Natural killer cell (primary cell): ENCODE measurements at regions not wholly inside any gene's neighbourhood (a gene's known extent, or its start where the extent isn't known, plus 50 kb on each side); places are given as distances from the start of the nearest gene placed in this dataset.

ENCODE experiments used
- ATAC-seq, 3 donors: fragments of 150-1000 bp in 2 of 3; fragments of 200-7000 bp in 1 of 3; cut with Tn5 transposase; 1 replicate in 1 of 3; 2 replicates in 2 of 3; pipeline ENCODE4 v1.10.0; 2021; ENCODE audit warnings: mild to moderate bottlenecking in 2 of 3, moderate library complexity in 2 of 3
- DNase-seq, 2 donors: peaks; one replicate each; pipeline versions ENCODE4 v3.0.0 to v3.0.0-alpha.2; 2013 to 2021; ENCODE audit warnings: mixed read lengths in 1 of 2
- H3K27ac ChIP-seq: one replicate; pipeline ENCODE4 v1.5.1; 2013; ENCODE audit warnings: mild to moderate bottlenecking, low read length
- H3K27me3 ChIP-seq: one replicate; pipeline ENCODE4 v1.6.1; 2013; ENCODE audit warnings: low read length; ENCODE audit not compliant: control insufficient read depth, insufficient read depth
- H3K36me3 ChIP-seq: one replicate; pipeline ENCODE4 v1.6.1; 2013; ENCODE audit warnings: low read length; ENCODE audit not compliant: control insufficient read depth, insufficient read depth
- H3K4me1 ChIP-seq: one replicate; pipeline ENCODE4 v1.6.1; 2013; ENCODE audit warnings: low read length; ENCODE audit not compliant: control insufficient read depth, insufficient read depth
- H3K4me3 ChIP-seq: one replicate; pipeline ENCODE4 v1.5.1; 2013; ENCODE audit warnings: low read length
- H3K9me3 ChIP-seq: one replicate; pipeline ENCODE4 v1.6.1; 2013; ENCODE audit warnings: low read length; ENCODE audit not compliant: control insufficient read depth, insufficient read depth
- H3K27ac Mint-ChIP-seq, 2 donors: one replicate each; pipeline ENCODE4 v1.8.0; 2022; ENCODE audit warnings: mild to moderate bottlenecking in 2 of 2, mixed read lengths in 2 of 2, moderate library complexity in 1 of 2
- H3K27me3 Mint-ChIP-seq, 2 donors: one replicate each; pipeline ENCODE4 v1.8.0; 2022; ENCODE audit warnings: low read depth in 2 of 2, mixed read lengths in 2 of 2
- H3K36me3 Mint-ChIP-seq: one replicate; pipeline ENCODE4 v1.8.0; 2022; ENCODE audit warnings: mixed read lengths
- H3K4me1 Mint-ChIP-seq, 2 donors: one replicate each; pipeline ENCODE4 v1.8.0; 2022; ENCODE audit warnings: mixed read lengths in 2 of 2
- H3K4me3 Mint-ChIP-seq: one replicate; pipeline ENCODE4 v1.8.0; 2022; ENCODE audit warnings: mild to moderate bottlenecking, moderate library complexity, mixed read lengths
- H3K9me3 Mint-ChIP-seq, 2 donors: one replicate each; pipeline ENCODE4 v1.8.0; 2022; ENCODE audit warnings: mixed read lengths in 2 of 2
- WGBS: methylation state at CpG from one replicate; pipeline ENCODE4 v1.1.7; 2013; ENCODE audit warnings: missing lambda C conversion rate; ENCODE audit not compliant: insufficient coverage; 5-methylcytosine and 5-hydroxymethylcytosine counted together
- intact Hi-C: fragments of 100-400 bp; cut with micrococcal nuclease; formaldehyde crosslinking; loops from one replicate; pipeline ENCODE4 v1.14.2; 2022
- TF ChIP-seq, protein P1 (sequence below): fragments of 200-600 bp; IDR thresholded peaks from one replicate; pipeline ENCODE4 v1.8.0; 2022; ENCODE audit warnings: antibody characterized with exemption

- no peak for DNase-seq
- Mint-ChIP-seq H3K27ac (no peak overlapping the region), H3K4me1 (no peaks in the 10 kb centered on the region), H3K4me3 (no peak overlapping the region), H3K9me3 (peaks cover 9 to 25% of the 10 kb centered on the region in 2 donors), H3K27me3 (no peaks in the 10 kb centered on the region), H3K36me3 (peaks cover 3% of the 10 kb centered on the region)
- 0% methylated on average over 1 of the region's 1 CpG for WGBS
- TF ChIP-seq, protein P1, sequence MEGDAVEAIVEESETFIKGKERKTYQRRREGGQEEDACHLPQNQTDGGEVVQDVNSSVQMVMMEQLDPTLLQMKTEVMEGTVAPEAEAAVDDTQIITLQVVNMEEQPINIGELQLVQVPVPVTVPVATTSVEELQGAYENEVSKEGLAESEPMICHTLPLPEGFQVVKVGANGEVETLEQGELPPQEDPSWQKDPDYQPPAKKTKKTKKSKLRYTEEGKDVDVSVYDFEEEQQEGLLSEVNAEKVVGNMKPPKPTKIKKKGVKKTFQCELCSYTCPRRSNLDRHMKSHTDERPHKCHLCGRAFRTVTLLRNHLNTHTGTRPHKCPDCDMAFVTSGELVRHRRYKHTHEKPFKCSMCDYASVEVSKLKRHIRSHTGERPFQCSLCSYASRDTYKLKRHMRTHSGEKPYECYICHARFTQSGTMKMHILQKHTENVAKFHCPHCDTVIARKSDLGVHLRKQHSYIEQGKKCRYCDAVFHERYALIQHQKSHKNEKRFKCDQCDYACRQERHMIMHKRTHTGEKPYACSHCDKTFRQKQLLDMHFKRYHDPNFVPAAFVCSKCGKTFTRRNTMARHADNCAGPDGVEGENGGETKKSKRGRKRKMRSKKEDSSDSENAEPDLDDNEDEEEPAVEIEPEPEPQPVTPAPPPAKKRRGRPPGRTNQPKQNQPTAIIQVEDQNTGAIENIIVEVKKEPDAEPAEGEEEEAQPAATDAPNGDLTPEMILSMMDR: no peak
- Histone ChIP-seq H3K9me3 (no peaks in the 10 kb centered on the region), H3K27me3 (no peaks in the 10 kb centered on the region), H3K4me1 (no peaks in the 10 kb centered on the region), H3K27ac (no peak overlapping the region), H3K36me3 (no peaks in the 10 kb centered on the region), H3K4me3 (no peak overlapping the region)
- no peak for ATAC-seq
- intact Hi-C loops: no loop called here
Observed at GRCh38 chr11:98572941-98573340, 447.8 kb upstream of the CNTN5 start.

DNA sequence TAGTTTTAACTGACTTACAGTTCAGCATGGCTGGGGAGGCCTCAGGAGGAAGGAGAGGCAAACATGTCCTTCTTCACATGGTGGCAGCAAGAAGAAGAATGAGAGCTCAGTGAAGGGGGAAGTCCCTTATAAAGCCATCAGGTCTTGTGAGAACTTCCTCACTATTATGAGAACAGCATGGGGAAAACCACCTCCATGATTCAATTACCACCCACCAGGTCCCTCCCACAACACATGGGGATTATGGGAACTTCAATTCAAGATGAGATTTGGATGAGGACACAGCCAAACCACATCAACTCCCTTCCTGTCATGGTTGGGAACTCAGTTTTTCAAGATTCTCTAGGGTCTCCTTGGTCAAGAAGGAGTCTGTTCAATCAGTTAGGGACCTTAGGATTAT, 432.9 kb upstream of the CNTN5 start:
- Histone ChIP-seq H3K36me3 (no peaks in the 10 kb centered on the region), H3K9me3 (peaks cover under 1% of the 10 kb centered on the region), H3K4me1 (no peaks in the 10 kb centered on the region), H3K4me3 (no peak overlapping the region), H3K27me3 (no peaks in the 10 kb centered on the region), H3K27ac (no peak overlapping the region)
- H3K4me1 Mint-ChIP-seq: no peaks in the 10 kb centered on the region
- peaks cover 7% of the 10 kb centered on the region for H3K36me3 Mint-ChIP-seq
- no peak overlapping the region for H3K4me3 Mint-ChIP-seq
- H3K9me3 Mint-ChIP-seq: peaks cover 8 to 11% of the 10 kb centered on the region in 2 donors
- TF ChIP-seq, protein P1: no peak
- no peaks in the 10 kb centered on the region for H3K27me3 Mint-ChIP-seq
- intact Hi-C loops: no loop called here
- ATAC-seq: no peak
- H3K27ac Mint-ChIP-seq: no peak overlapping the region
- DNase-seq: no peak

GRCh38 chr11:98589967-98590366, 430.8 kb upstream of the CNTN5 start:
- Histone ChIP-seq H3K27ac (no peak overlapping the region), H3K4me1 (no peaks in the 10 kb centered on the region), H3K27me3 (no peaks in the 10 kb centered on the region), H3K4me3 (no peak overlapping the region), H3K36me3 (no peaks in the 10 kb centered on the region), H3K9me3 (peaks cover 2% of the 10 kb centered on the region)
- H3K27me3 Mint-ChIP-seq: no peaks in the 10 kb centered on the region
- WGBS: no CpG with 5 or more reads among the region's 5 CpGs
- no peak for ATAC-seq
- TF ChIP-seq, protein P1: no peak
- no peak for DNase-seq
- no peaks in the 10 kb centered on the region for H3K4me1 Mint-ChIP-seq
- no peak overlapping the region for H3K4me3 Mint-ChIP-seq
- peaks cover 7% of the 10 kb centered on the region for H3K36me3 Mint-ChIP-seq
- H3K27ac Mint-ChIP-seq: no peak overlapping the region
- peaks cover 12 to 16% of the 10 kb centered on the region in 2 donors for H3K9me3 Mint-ChIP-seq
- intact Hi-C loops: no loop called here

DNA sequence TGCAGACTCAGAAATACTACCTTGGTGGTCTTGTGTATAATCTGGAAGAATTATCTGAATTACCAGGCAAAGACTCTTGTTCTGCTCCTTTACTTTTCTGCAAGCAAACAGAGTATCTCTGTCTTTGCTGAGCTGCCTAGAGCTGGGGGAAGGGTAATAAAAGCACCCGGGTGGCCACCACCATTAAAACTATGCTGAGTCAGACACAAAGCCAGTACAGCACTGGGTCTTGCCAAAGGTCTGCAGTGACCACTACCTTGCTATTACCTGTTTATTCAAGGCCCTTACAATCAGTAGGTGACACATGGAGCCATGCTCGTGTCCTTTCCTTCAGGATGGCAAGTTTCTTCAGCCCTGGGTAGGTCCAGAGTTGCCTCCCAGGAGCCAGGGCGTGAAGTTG, 420.6 kb upstream of the CNTN5 start:
- WGBS: 78% methylated on average over 3 of the region's 3 CpGs
- TF ChIP-seq, protein P1: no peak
- intact Hi-C loops: no loop called here
- no peak overlapping the region for H3K4me3 ChIP-seq
- Mint-ChIP-seq H3K36me3 (peaks cover 27% of the 10 kb centered on the region), H3K4me1 (no peaks in the 10 kb centered on the region), H3K27ac (no peak overlapping the region), H3K9me3 (peaks cover 10 to 13% of the 10 kb centered on the region in 2 donors), H3K27me3 (no peaks in the 10 kb centered on the region), H3K4me3 (no peak overlapping the region)
- H3K36me3 ChIP-seq: no peaks in the 10 kb centered on the region
- no peak overlapping the region for H3K27ac ChIP-seq
- no peak for ATAC-seq
- peaks cover 5% of the 10 kb centered on the region for H3K9me3 ChIP-seq
- no peak for DNase-seq
- no peaks in the 10 kb centered on the region for H3K27me3 ChIP-seq
- H3K4me1 ChIP-seq: no peaks in the 10 kb centered on the region
